DOHH2 (cell line): ENCODE measurements at regions not wholly inside any gene's neighbourhood (a gene's known extent, or its start where the extent isn't known, plus 50 kb on each side); places are given as distances from the start of the nearest gene placed in this dataset.

ENCODE experiments used
- CTCF ChIP-seq: fragments of 200-600 bp; sonication (generic); IDR thresholded peaks from one replicate; pipeline ENCODE4 v1.5.1; 2014; ENCODE audit warnings: antibody characterized with exemption, mild to moderate bottlenecking, low read depth, low read length; ENCODE audit not compliant: poor library complexity, severe bottlenecking
- EZH2phosphoT487 ChIP-seq: fragments of 200-600 bp; sonication (generic); IDR thresholded peaks from 2 replicates; pipeline ENCODE4 v1.6.1; 2017; ENCODE audit warnings: borderline replicate concordance, mild to moderate bottlenecking, antibody characterized with exemption, low read length, moderate library complexity, mixed read lengths

GRCh38 chr3:59381282-59381681 lies 331.5 kb upstream of the CFAP20DC start:
- TF ChIP-seq CTCF (no peak), EZH2phosphoT487 (no peak)
